ENCODE measurements at regions not wholly inside any gene's neighbourhood (a gene's known extent, or its start where the extent isn't known, plus 50 kb on each side); places are given as distances from the start of the nearest gene placed in this dataset.
"Not testable (repeated sequence)": the region's sequence is repeated elsewhere in the genome, so short reads cannot be mapped to it uniquely, and the experiment has no call there.

DNA sequence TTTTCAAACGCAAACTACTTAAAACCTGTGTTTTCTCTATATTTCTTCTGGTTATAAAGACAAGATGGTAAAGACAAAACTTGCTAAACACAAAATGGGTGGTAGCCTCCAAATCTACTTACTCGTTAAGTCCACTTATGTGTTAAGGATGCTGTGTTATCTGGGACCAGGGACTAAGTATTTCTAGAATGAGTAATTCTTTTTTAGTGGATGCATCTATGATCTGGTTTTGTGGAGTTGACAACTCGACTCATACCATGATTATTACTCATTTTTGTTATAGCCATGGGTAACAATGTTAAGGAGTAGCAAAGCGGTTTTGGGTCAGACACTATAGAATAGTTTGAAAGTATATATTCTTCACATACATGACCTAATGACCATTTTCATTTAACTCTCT, 239.5 kb upstream of the FOXP2 start:
- DNase-seq = no peak

DNA sequence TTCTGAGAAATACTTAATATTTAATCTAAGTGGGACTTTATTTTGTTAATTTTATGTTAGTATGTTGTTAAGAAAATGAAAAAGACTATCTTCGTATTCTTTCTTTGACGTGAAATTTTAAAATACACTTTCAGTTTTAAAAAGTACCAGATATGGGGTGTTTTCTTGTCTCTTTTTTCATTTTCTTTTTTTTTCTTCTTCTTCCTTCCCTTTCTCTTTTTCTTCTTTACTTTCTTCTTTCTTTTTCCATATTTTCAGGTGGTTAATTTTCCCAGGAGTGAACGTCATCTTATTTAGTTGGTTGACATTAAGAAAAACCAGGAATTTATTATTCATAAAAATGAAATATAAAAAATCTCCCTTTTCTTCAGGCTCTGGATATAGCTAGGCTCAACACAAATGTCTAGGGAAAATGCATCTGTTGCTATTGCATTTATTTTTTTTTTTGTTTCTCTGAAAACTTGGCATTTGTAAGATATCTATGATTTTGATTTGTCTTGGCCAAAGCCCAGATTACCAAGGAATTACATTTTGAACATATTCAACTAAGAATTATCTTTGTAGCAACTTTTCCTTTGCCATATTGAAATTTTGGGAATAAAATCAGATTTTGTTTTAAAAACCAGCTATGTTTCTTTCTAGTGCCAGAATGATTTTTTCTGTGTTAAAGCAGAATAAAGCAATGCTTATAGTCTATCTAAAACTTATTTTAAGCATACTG, 241.3 kb upstream of the FOXP2 start:
- DNase-seq = no peak

DNA sequence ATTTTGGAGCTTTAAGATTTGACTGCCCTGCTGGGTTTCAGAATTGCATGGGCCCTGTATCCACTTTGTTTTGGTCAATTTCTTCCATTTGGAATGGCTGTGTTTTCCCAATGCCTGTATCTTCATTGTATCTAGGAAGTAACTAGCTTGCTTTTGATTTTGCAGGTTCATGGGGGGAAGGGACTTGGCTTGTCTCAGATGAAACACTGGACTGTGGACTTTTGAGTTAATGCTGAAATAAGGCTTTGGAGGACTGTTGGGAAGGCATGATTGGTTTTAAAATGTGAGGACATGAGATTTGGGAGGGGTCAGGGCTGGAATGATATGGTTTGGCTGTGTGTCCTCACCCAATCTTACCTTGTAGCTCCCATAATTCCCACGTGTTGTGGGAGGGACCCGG, 245.2 kb upstream of the FOXP2 start:
- not testable (repeated sequence) for DNase-seq

DNA sequence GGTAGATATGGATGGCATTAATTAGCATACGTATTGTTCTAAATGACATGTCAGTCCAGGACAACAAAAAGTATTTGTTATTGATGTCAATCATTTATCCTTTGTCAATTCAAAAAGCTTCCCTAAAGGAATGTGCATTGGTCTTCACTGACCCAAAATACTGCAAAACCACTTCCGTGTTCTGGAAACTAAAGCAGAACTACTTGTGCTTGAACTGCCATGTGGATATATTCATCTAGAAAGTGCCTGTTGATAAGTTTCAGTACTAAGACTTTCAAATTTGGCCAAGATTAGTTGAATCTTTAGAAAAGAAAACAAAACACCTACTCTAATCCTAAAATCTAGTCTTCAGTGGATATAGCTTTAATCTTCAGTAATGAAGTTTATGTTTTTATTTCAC, 242.1 kb upstream of the PPP1R3A start:
- no peak for DNase-seq

DNA sequence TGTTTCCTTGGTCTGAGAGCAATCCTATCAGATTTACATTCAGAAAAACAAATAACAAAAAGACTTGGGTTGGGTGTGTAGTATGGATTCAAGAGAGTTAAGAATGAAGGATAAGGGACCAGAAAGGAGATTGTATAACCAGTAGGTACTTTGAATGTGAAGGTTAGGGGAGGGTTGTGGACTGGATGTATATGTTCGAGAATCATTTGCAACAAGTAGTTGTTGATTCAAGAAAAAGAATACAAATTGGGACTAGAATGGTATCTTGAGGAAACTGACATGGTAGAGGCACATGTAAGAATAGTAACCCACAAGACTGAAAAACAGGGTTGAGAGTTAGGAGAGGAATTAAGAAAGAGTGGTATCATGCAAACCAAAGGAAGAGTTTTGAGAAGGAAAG, 240.0 kb upstream of the PPP1R3A start:
- no peak for DNase-seq

DNA sequence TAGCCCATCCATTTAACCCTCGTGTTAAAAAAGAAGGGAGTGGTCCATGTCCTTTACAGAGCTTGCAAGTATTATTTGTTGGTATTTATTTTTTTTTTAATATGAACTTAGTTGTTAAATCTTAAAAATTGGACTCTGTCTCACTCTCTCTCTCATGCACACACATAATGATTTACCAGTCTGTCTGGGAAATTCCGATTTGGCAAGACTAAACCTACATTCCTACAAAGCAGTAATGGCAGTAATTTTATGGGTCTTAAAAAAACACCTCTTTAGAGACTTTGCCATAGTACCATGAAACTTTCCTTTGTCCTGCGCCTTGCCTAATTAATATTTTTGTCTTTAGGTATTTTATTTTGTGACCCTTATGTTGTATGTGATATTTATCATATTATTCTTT, 239.5 kb upstream of the PPP1R3A start:
- no peak for DNase-seq

DNA sequence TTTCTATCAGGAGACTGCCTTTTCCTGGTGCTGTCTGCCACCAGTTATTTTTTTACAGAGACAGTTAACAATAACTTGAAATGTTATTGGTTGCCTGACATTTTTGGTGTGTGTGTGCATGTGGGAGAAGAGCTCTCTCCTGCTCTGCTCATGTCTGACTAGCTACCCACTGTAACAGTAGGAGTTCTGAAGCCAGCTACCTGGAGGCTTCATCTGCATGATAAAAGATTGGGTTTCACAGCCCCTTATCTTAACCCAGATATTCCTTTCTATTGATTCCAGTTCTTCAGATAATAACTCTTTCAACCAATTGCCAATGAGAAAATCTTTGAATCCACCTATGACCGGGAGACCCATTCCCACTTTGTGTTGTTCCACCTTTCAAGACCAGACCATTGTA, 237.4 kb upstream of the PPP1R3A start:
- DNase-seq = no peak

DNA sequence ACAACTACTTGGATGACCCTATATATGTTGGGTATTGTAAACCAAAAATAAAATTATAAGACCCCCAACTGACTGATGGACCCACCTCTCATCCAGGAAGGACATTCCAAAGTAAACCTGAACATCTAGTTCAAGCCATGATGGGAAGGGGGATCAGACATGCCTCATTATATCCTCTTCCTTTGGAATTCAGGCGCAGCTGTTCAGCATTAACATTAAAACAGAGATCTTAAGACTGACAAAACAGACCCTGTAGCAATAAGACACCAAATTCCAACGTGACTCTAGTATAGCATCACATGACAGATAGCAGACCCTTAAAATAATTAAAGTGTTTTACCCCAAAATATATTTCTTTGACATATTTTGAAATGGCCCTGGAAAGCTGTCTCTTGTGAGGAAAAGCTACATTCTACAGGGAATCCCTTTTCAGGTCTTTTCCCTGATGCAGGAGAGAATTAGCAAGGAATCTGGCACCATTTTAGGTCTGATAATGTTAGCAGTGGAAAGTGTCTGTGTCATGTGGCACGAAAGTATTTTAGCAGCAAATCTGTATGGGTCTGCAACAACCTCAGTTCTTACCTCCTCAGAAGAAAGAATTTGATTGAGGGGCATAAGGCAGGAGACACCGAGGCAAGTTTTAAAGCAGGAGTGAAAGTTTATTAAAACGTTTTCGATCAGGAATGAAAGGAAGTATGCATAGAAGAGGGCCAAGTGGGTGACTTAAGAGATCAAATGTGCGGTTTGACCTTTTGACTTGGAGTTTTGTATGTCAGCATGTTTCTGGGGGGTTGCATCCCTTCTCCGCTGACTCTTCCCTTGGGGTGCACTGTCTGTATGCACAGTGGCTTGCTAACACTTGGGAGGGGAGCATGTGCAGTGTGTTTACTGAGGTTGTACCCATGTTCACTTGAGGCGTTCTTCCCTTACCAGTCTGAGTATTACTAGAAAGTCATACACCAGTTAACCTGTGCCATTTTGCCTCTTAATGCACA, 236.6 kb upstream of the PPP1R3A start:
- DNase-seq = no peak

DNA sequence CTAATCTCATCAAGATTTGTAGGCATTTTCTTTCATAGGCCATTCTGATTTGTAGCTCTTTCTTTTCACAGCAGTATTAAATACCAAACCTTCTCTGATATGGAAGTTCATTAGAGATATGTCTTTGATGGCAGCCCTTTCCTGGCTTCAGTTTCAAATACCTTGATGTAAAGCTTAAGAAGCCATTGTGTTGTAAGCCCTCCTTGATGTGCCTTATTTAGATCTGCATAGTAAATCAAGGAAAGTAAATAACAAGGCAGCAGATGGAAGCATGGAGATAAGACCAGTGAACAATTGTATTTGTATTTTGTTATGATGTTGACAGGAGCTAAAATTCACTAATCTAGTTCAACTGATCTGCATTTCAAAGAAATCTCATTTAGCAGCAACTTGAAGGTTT, 234.9 kb upstream of the PPP1R3A start:
- DNase-seq = no peak

DNA sequence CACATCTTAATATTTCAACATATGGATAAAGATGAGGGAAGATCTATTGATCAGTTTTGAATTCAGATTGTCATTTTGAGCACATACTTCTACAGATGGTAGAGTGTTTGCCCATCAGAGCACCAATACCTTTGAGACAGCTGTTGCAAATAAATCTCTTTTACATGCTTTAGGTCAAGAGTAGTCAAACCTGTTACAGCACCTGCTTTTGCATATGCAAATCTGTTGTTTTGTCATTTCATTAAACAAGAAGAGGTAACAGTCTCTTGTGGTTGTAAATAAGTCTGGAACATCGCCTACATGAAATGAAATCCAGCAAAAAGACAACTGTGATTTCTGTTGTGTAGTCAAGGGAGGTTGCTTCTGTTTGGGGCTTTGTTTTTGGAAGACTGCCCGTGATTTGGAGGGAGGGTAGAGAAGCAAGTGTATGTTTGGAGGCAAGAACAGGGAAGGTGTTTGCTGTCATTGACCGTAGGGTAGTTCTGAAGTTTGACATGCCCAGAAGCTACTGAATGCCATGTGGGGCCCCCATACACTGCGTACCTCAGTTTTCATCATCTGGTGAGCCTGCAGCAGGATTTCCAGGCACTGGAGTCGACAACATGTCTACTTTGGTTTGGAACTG, 233.6 kb upstream of the PPP1R3A start:
- no peak for DNase-seq

DNA sequence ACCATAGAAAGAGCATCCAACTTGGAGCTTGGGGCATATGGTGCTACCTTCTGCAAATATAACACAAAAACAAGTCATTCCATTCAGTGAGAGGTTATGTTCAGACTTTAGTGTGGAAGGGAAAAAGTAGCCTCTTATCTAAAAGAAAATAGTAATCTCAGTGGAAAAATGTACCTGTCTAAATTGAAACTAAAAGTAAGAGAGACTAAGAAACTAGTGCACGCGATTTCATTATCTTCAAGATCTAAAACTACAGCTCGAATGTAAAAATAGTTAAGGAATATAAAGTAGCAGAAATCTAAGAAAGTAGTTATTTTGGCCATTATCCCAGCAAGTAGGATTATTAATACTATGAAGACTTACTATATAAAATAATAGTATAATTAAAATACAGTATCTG, 233.0 kb upstream of the PPP1R3A start:
- DNase-seq = no peak

DNA sequence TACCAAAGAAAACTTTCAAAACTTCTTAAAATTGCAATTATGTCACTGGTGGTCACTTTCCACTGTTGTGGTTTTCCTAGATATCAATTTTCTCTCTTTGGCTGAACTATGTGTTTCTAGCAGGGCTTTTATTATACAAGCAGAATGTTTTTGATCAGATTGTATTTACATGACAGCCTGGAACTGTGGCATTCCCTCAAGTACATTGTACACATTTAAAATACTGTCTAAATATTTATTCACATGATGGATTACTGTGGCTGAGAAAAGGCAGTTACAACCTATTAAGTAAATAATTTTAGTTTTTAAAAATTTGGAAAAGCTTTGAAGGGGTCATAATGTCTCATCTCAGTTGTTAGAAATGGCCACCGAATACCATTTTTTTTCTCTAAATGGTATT, 231.9 kb upstream of the PPP1R3A start:
- DNase-seq = no peak

DNA sequence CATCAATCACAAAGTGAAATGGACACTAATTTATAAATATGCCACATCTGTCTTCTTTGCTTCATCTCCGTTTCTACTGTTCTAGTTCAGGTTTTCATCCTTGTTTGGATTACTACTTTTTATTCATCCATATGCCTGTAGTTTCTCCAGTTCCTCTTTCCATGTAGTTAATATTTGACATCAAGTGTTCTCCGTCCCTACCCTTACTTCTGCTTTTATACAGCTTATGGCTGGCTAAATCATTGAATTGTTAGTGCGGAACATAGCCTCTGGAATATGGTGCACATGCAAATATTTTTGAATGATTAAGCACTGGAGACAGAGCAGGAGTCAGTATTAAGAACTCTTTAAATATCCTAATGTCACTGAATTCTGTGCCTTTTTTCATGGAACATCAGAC, 230.0 kb upstream of the PPP1R3A start:
- no peak for DNase-seq

DNA sequence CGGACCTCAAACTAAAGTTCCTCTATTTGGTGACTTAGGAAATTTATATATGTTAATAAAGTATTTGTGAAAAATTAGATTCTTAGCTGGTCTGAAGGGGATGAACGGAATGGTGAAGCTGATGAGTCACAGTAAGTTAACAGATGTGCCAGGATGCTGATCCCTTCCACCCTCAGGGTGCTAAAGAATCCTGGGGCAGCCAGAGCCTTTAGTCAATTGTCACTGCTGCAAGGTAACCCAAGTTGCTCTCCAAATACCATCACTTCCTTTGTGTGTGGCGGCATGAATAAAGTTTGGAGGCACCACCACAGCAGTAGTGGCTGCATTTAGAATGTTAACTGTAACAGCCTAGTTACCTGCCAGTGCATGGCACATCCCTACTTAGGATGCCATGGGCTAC, 222.6 kb upstream of the PPP1R3A start:
- no peak for DNase-seq

DNA sequence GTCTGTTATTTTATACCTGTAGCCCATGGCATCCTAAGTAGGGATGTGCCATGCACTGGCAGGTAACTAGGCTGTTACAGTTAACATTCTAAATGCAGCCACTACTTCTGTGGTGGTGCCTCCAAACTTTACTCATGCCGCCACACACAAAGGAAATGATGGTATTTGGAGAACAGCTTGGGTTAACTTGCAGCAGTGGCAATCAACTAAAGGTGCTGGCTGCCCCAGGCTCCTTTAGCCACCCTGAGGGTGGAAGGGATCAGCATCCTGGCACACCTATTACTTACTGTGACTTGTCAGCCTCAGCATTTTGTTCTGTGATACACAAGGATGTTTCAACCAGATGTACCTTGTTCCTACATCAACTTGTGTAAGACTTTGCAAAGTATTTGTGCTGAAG, 221.8 kb upstream of the PPP1R3A start:
- DNase-seq = no peak

DNA sequence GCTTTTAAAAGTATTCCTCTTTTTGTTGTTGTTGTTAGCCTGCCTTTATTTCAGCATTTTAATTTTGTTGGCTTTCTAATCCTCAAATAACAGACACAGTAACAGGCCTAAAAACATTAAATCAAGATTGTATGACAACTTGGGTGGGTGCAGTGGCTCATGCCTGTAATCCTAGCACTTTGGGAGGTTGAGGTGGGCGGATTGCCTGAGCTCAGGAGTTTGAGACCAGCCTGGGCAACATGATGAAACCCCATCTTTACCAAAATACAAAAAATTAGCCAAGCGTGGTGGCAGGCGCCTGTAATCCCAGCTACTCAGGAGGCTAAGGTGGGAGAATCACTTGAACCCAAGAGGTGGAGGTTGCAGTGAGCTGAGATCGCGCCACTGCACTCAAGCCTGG, 220.9 kb upstream of the PPP1R3A start:
- DNase-seq = not testable (repeated sequence)

DNA sequence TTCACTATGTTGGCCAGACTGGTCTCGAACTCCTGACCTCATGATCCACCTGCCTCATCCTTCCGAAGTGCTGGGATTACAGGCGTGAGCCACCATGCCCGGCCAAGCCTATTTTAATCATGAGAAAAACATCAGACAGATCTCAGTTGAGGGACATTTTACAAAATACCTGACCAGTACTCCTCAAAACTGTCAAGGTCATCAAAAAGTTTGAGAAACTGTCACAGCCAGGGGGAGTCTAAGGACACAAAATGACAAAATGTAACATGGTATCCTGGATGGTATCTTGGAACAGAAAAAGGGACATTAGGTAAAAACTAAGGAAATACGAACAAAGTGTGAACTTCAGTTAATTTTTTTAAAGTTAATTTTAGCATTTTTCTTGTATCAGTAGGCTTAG, 219.8 kb upstream of the PPP1R3A start:
- DNase-seq = no peak

DNA sequence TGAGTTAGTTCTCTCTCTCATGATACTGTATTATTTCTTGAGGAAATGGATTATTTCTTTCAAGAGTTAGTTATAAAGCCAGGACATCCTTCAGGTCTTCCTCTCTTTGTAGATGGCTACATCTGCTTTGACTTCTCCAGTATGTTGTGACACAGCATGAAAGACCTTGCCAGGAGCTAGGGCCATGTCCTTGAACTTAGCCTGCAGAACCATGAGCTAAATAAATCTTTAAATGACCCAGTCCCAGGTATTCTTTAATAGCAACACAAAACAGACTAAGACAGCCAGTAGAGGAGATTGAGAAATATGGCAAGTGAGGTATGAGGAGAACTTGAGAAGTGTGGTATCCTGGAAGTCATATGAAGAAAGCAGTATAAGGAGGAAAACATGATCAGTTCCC, 214.9 kb upstream of the PPP1R3A start:
- no peak for DNase-seq

DNA sequence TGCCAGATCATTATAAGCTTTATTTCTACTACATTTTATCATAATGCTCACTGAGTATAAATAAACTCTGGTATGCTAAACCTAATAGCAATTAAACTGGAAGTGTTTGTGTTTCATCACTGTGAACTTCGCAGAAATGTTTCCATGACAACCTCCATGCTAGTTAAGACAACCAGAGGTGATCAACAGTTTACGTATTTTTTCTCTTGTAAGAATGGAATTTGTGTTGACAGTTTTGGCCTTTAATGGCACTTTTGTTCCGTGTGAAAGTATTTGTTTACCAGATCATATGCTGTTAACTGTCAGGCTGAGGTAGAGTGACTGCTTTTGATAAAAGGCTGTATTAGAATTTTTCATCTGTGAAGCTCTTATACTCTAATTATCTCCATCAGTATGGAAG, 212.1 kb upstream of the PPP1R3A start:
- DNase-seq = no peak

DNA sequence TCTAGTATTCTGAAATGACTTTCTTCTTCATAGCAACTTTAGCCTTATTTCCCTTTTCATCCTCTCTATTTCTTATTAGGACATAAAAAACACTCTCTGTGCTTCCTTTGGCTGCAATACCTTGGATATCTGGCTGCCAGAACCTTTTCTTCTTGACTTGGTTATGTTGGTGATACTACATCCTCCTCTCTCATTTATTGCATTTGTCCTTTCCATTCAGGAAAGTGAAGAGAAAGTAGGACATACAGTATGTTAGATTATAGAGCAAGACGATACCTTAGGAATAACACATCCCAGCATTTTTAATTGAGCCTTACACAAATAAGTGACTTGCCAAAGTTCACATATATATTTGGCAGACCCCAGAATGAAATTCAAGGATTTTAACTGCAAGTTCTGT, 210.1 kb upstream of the PPP1R3A start:
- DNase-seq = no peak

DNA sequence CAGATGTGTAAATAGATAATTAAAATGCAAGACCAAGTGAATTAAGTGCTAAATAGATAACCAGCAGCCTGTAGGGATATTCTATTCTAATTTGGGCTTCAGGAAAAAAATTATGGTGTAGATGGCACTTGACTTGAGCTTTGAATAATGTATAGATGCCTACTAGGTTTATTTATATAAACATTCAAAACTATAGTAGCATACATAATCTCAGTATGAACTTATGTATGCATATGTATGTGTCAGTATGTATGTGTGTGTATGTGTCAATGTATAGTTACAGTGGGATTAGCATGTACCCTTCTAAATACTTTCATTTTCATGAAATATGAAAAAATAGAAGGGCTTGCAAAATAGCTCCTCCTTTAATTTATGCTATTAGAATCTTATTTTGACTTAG, 207.3 kb upstream of the PPP1R3A start:
- DNase-seq = no peak

DNA sequence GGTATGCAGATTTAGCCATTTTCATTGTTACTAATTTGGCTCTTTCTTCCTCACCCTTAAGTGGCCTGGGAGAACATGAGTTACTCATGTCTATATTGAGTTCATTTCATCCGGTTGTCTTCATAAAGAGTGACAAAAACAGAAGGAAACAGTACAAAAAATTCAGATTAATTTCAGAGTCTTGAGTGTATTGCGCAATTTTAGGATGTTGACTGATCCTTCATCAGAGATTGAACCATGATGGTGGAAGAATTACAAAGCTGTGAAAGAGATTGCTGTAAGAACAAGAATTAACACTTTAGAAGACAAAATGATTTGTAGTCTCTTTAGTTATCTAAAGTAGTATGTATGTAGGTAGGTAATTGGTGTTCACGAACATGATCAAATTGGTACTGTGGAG, 194.0 kb upstream of the PPP1R3A start:
- no peak for DNase-seq

DNA sequence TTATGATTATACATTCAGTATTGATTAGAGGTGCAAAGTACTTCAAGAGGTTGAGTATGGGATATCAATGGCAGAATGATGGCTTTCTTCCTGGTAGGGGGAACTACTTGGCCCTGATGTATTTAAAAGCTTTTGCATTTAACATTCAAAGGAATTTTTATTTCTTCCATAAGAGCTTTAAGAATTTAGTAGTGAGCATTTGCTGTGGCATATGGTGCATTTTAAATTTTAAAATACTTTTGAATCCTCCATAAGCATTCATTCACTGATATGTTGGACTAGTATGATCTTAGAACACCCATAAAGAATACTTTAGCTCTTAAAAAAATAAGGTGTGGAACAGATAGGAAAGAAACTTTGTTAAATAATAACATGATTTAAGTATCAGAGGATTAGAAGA, 191.9 kb upstream of the PPP1R3A start:
- no peak for DNase-seq

DNA sequence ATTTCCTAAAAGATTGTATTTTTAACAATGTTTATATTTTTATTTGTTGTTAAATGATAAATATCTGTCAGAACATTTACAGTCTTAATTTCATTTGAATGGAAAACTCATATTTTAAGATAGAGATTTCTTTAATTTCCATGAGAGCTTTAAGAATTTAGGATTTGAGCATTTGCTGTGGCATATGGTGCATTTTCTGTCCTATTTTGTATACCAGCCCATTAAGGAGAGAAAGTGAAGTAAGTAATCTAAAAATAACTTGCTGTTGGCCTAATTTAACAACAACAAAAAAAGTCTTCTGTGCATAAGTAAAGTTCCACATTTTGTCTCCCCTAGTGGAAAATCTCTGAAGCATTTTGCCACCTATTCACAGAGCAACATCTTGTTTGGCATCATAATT, 190.9 kb upstream of the PPP1R3A start:
- no peak for DNase-seq
